ENCODE measurements at regions not wholly inside any gene's neighbourhood (a gene's known extent, or its start where the extent isn't known, plus 50 kb on each side); places are given as distances from the start of the nearest gene placed in this dataset. TPM values are rescaled to one million over a fixed set of nuclear protein-coding genes. Genes with fewer than 3 reads are reported as not detected.

- no peak overlapping the region for H3K27ac ChIP-seq
- H3K9me3 ChIP-seq (ENCODE audit: low read depth): no peaks in the 10 kb centered on the region
- in situ Hi-C loops (cut with MboI): no loop called here
- no peaks in the 10 kb centered on the region for H3F3A ChIP-seq (ENCODE audit: insufficient read depth)
- no peak overlapping the region for H3K9ac ChIP-seq
- no peak overlapping the region for H2AFZ ChIP-seq
- WGBS, 2 experiments (ENCODE audit: low coverage in 1 of 2, low lambda C conversion rate in 2 of 2, missing lambda C conversion rate in 2 of 2): 0 to 3% methylated on average over 1 of the region's 1 CpG
- no peaks in the 10 kb centered on the region for H3K79me2 ChIP-seq (ENCODE audit: insufficient read depth)
- no peaks in the 10 kb centered on the region for H4K20me1 ChIP-seq (ENCODE audit: insufficient read depth)
- TF ChIP-seq EZH2phosphoT487 (IDR thresholded peaks at IDR 0.05; ENCODE audit: insufficient read depth, low read depth) (no peak), EZH2 (IDR thresholded peaks at IDR 0.05; ENCODE audit: insufficient read depth, poor library complexity, severe bottlenecking) (no peak)
- peak overlapping the region; percentile 4 for H3K4me2 ChIP-seq (ENCODE audit: unreplicated experiment)
- DNase-seq: peak; percentile 12
- no peaks in the 10 kb centered on the region for H3K9me2 ChIP-seq (ENCODE audit: insufficient read depth)
- H3K27me3 ChIP-seq (replicated peaks; ENCODE audit: insufficient read depth): no peaks in the 10 kb centered on the region
- no peaks in the 10 kb centered on the region for H3K4me1 ChIP-seq (ENCODE audit: insufficient read depth)
- no peaks in the 10 kb centered on the region for H3K36me3 ChIP-seq (ENCODE audit: low read depth)
- H3K4me3 ChIP-seq: no peak overlapping the region
Measured at GRCh38 chr11:24422376-24422775, 74.5 kb upstream of the LUZP2 start.

- H3F3A ChIP-seq (ENCODE audit: insufficient read depth): no peaks in the 10 kb centered on the region
- 34 to 41% methylated on average over 4 of the region's 4 CpGs for WGBS, 2 experiments (ENCODE audit: low coverage in 1 of 2, low lambda C conversion rate in 2 of 2, missing lambda C conversion rate in 2 of 2)
- no peaks in the 10 kb centered on the region for H3K9me2 ChIP-seq (ENCODE audit: insufficient read depth)
- TF ChIP-seq EZH2phosphoT487 (IDR thresholded peaks at IDR 0.05; ENCODE audit: insufficient read depth, low read depth) (no peak), EZH2 (IDR thresholded peaks at IDR 0.05; ENCODE audit: insufficient read depth, poor library complexity, severe bottlenecking) (no peak)
- H2AFZ ChIP-seq: no peak overlapping the region
- H3K4me2 ChIP-seq (ENCODE audit: unreplicated experiment): no peak overlapping the region
- H3K27ac ChIP-seq: no peak overlapping the region
- no peak overlapping the region for H3K9ac ChIP-seq
- DNase-seq: no peak
- H4K20me1 ChIP-seq (ENCODE audit: insufficient read depth): no peaks in the 10 kb centered on the region
- no peaks in the 10 kb centered on the region for H3K27me3 ChIP-seq (replicated peaks; ENCODE audit: insufficient read depth)
- no peaks in the 10 kb centered on the region for H3K4me1 ChIP-seq (ENCODE audit: insufficient read depth)
- in situ Hi-C loops (cut with MboI): no loop called here
- H3K79me2 ChIP-seq (ENCODE audit: insufficient read depth): no peaks in the 10 kb centered on the region
- H3K36me3 ChIP-seq (ENCODE audit: low read depth): no peaks in the 10 kb centered on the region
- H3K9me3 ChIP-seq (ENCODE audit: low read depth): no peaks in the 10 kb centered on the region
- no peak overlapping the region for H3K4me3 ChIP-seq
Measured at GRCh38 chr11:24437123-24437522, 59.7 kb upstream of the LUZP2 start.

Small RNA genes in the stretch of these regions (microRNA-seq; reads per million reads assigned to microRNA genes)
- not detected for gene MIR8054 (ENCODE audit: borderline number of aligned reads)

Small RNA genes in the stretch of these regions (small RNA-seq; reads per million reads assigned to genes)
- gene AC100767.1 (ENCODE audit: low read depth, low replicate concordance): not detected
- gene MIR8054 (ENCODE audit: low read depth, low replicate concordance): not detected
- gene RNU6-783P (ENCODE audit: low read depth, low replicate concordance): not detected

Data from GM23248 (cell line).